ENCODE measurements at regions not wholly inside any gene's neighbourhood (a gene's known extent, or its start where the extent isn't known, plus 50 kb on each side); places are given as distances from the start of the nearest gene placed in this dataset.
"Not testable (repeated sequence)": the region's sequence is repeated elsewhere in the genome, so short reads cannot be mapped to it uniquely, and the experiment has no call there.

- no peak for DNase-seq (ENCODE audit: extremely low spot score)
- POLR2A ChIA-PET: no interaction called here
- no peak for TF ChIP-seq L3MBTL2 (conservative IDR thresholded peaks at IDR 0.05)
- no peak for TF ChIP-seq FOXK2 (IDR thresholded peaks at IDR 0.05)
- no peak for TF ChIP-seq ARNT (IDR thresholded peaks at IDR 0.05)
- no peak for TF ChIP-seq ELF4 (IDR thresholded peaks at IDR 0.05)
- TF ChIP-seq LEF1 (IDR thresholded peaks at IDR 0.05; ENCODE audit: borderline replicate concordance): no peak
- TF ChIP-seq CTBP1 (IDR thresholded peaks at IDR 0.05; ENCODE audit: borderline replicate concordance): no peak
- TF ChIP-seq FOXM1 (IDR thresholded peaks at IDR 0.05; ENCODE audit: borderline replicate concordance): no peak
- TF ChIP-seq FOXA1 (IDR thresholded peaks at IDR 0.05): no peak
- TF ChIP-seq PKNOX1 (IDR thresholded peaks at IDR 0.05): no peak
- no peak for TF ChIP-seq TARDBP (IDR thresholded peaks at IDR 0.05)
- TF ChIP-seq SP1 (IDR thresholded peaks at IDR 0.05): no peak
- TF ChIP-seq ZNF384 (IDR thresholded peaks at IDR 0.05): no peak
- TF ChIP-seq SUZ12 (IDR thresholded peaks at IDR 0.05): no peak
- no peak for TF ChIP-seq HDGF (IDR thresholded peaks at IDR 0.05; ENCODE audit: borderline replicate concordance)
- TF ChIP-seq BHLHE40 (IDR thresholded peaks at IDR 0.05; ENCODE audit: borderline replicate concordance): no peak
- no peak for TF ChIP-seq NFRKB (IDR thresholded peaks at IDR 0.05)
- CTCF ChIA-PET: no interaction called here
Observed at GRCh38 chr3:65262548-65262947, 574.7 kb upstream of the ADAMTS9 start.

- no peak for TF ChIP-seq ELF4 (IDR thresholded peaks at IDR 0.05)
- no peak for TF ChIP-seq FOXM1 (IDR thresholded peaks at IDR 0.05; ENCODE audit: borderline replicate concordance)
- no peak for TF ChIP-seq CTBP1 (IDR thresholded peaks at IDR 0.05; ENCODE audit: borderline replicate concordance)
- TF ChIP-seq FOXK2 (IDR thresholded peaks at IDR 0.05): no peak
- TF ChIP-seq TARDBP (IDR thresholded peaks at IDR 0.05): no peak
- no peak for TF ChIP-seq SUZ12 (IDR thresholded peaks at IDR 0.05)
- no peak for TF ChIP-seq NFRKB (IDR thresholded peaks at IDR 0.05)
- ChIA-PET CTCF (no interaction called here), POLR2A (no interaction called here)
- DNase-seq (ENCODE audit: extremely low spot score): no peak
Observed at GRCh38 chr3:65259946-65260345, 572.1 kb upstream of the ADAMTS9 start.

GRCh38 chr3:65252914-65253313, 565.1 kb upstream of the ADAMTS9 start:
- POLR2A ChIA-PET; DNase-seq (ENCODE audit: extremely low spot score): not testable (repeated sequence)

GRCh38 chr3:65252266-65252665, 564.5 kb upstream of the ADAMTS9 start:
- POLR2A ChIA-PET: no interaction called here

More at GRCh38 chr3:65252914-65253313, 565.1 kb upstream of the ADAMTS9 start:
- CTCF ChIA-PET: not testable (repeated sequence)

GRCh38 chr3:65251375-65251774, 563.6 kb upstream of the ADAMTS9 start:
- TF ChIP-seq SUZ12 (IDR thresholded peaks at IDR 0.05) (no peak), NFRKB (IDR thresholded peaks at IDR 0.05) (no peak), L3MBTL2 (conservative IDR thresholded peaks at IDR 0.05) (no peak), CTBP1 (IDR thresholded peaks at IDR 0.05; ENCODE audit: borderline replicate concordance) (no peak), FOXK2 (IDR thresholded peaks at IDR 0.05) (no peak), TARDBP (IDR thresholded peaks at IDR 0.05) (no peak), HDGF (IDR thresholded peaks at IDR 0.05; ENCODE audit: borderline replicate concordance) (no peak), FOXA1 (IDR thresholded peaks at IDR 0.05) (no peak), ZNF384 (IDR thresholded peaks at IDR 0.05) (no peak), PKNOX1 (IDR thresholded peaks at IDR 0.05) (no peak), FOXM1 (IDR thresholded peaks at IDR 0.05; ENCODE audit: borderline replicate concordance) (no peak), SP1 (IDR thresholded peaks at IDR 0.05) (no peak), BHLHE40 (IDR thresholded peaks at IDR 0.05; ENCODE audit: borderline replicate concordance) (no peak), ARNT (IDR thresholded peaks at IDR 0.05) (no peak), LEF1 (IDR thresholded peaks at IDR 0.05; ENCODE audit: borderline replicate concordance) (no peak), ELF4 (IDR thresholded peaks at IDR 0.05) (no peak)
- CTCF ChIA-PET: no interaction called here
- DNase-seq (ENCODE audit: extremely low spot score): no peak
- POLR2A ChIA-PET: no interaction called here

More at GRCh38 chr3:65252266-65252665, 564.5 kb upstream of the ADAMTS9 start:
- DNase-seq (ENCODE audit: extremely low spot score): no peak
- CTCF ChIA-PET: no interaction called here
- TF ChIP-seq BHLHE40 (IDR thresholded peaks at IDR 0.05; ENCODE audit: borderline replicate concordance) (no peak), HDGF (IDR thresholded peaks at IDR 0.05; ENCODE audit: borderline replicate concordance) (no peak), ELF4 (IDR thresholded peaks at IDR 0.05) (no peak), ARNT (IDR thresholded peaks at IDR 0.05) (no peak), ZNF384 (IDR thresholded peaks at IDR 0.05) (no peak), TARDBP (IDR thresholded peaks at IDR 0.05) (no peak), FOXK2 (IDR thresholded peaks at IDR 0.05) (no peak), CTBP1 (IDR thresholded peaks at IDR 0.05; ENCODE audit: borderline replicate concordance) (no peak), SUZ12 (IDR thresholded peaks at IDR 0.05) (no peak), NFRKB (IDR thresholded peaks at IDR 0.05) (no peak), SP1 (IDR thresholded peaks at IDR 0.05) (no peak), FOXA1 (IDR thresholded peaks at IDR 0.05) (no peak), L3MBTL2 (conservative IDR thresholded peaks at IDR 0.05) (no peak), FOXM1 (IDR thresholded peaks at IDR 0.05; ENCODE audit: borderline replicate concordance) (no peak), LEF1 (IDR thresholded peaks at IDR 0.05; ENCODE audit: borderline replicate concordance) (no peak)

- TF ChIP-seq BHLHE40 (IDR thresholded peaks at IDR 0.05; ENCODE audit: borderline replicate concordance) (no peak), ZNF384 (IDR thresholded peaks at IDR 0.05) (no peak), NFRKB (IDR thresholded peaks at IDR 0.05) (no peak), FOXM1 (IDR thresholded peaks at IDR 0.05; ENCODE audit: borderline replicate concordance) (no peak), PKNOX1 (IDR thresholded peaks at IDR 0.05) (no peak), CTBP1 (IDR thresholded peaks at IDR 0.05; ENCODE audit: borderline replicate concordance) (no peak), FOXK2 (IDR thresholded peaks at IDR 0.05) (no peak), LEF1 (IDR thresholded peaks at IDR 0.05; ENCODE audit: borderline replicate concordance) (no peak)
- ChIA-PET CTCF (no interaction called here), POLR2A (no interaction called here)
- DNase-seq (ENCODE audit: extremely low spot score): no peak
Observed at GRCh38 chr3:65246561-65246960, 558.8 kb upstream of the ADAMTS9 start.

Measured in HEK293T (cell line).